Hepatocyte (in vitro differentiated cells): ENCODE measurements at regions not wholly inside any gene's neighbourhood (a gene's known extent, or its start where the extent isn't known, plus 50 kb on each side); places are given as distances from the start of the nearest gene placed in this dataset.

Experiments used
- DNase-seq: peaks from one replicate; pipeline ENCODE4 v3.0.0-alpha.2; 2016; ENCODE audit warnings: low spot score
- H2AFZ ChIP-seq: fragments of 200-600 bp; sonication (generic); 2 replicates; pipeline ENCODE4 v1.6.0; 2016; ENCODE audit warnings: antibody characterized with exemption, mild to moderate bottlenecking
- H3K27ac ChIP-seq: fragments of 200-600 bp; sonication (generic); 2 replicates; pipeline ENCODE4 v1.5.1; 2016; ENCODE audit warnings: mild to moderate bottlenecking
- H3K27me3 ChIP-seq: fragments of 200-600 bp; sonication (generic); 2 replicates; pipeline ENCODE4 v1.6.1; 2016
- H3K36me3 ChIP-seq: fragments of 200-600 bp; sonication (generic); replicated peaks from 2 replicates; pipeline ENCODE4 v1.5.1; 2016; ENCODE audit warnings: low read depth; ENCODE audit not compliant: insufficient read depth
- H3K4me1 ChIP-seq: fragments of 200-600 bp; sonication (generic); 2 replicates; pipeline ENCODE4 v1.5.1; 2016; ENCODE audit warnings: mild to moderate bottlenecking, moderate library complexity; ENCODE audit not compliant: insufficient read depth
- H3K4me2 ChIP-seq: fragments of 200-600 bp; sonication (generic); 2 replicates; pipeline ENCODE4 v1.6.0; 2016
- H3K4me3 ChIP-seq: fragments of 200-600 bp; sonication (generic); 2 replicates; pipeline ENCODE4 v1.5.1; 2016; ENCODE audit warnings: mild to moderate bottlenecking
- H3K79me2 ChIP-seq: fragments of 200-600 bp; sonication (generic); 2 replicates; pipeline ENCODE4 v1.6.0; 2017; ENCODE audit warnings: mild to moderate bottlenecking
- H3K9me2 ChIP-seq: fragments of 200-600 bp; sonication (generic); replicated peaks from 2 replicates; pipeline ENCODE4 v1.6.0; 2017; ENCODE audit warnings: mild to moderate bottlenecking; ENCODE audit not compliant: insufficient read depth
- H3K9me3 ChIP-seq: fragments of 200-600 bp; sonication (generic); 2 replicates; pipeline ENCODE4 v1.5.1; 2016; ENCODE audit warnings: low read depth, mild to moderate bottlenecking
- H4K20me1 ChIP-seq: fragments of 200-600 bp; sonication (generic); 2 replicates; pipeline ENCODE4 v1.6.0; 2016; ENCODE audit warnings: mild to moderate bottlenecking; ENCODE audit not compliant: insufficient read depth, poor library complexity, severe bottlenecking
- EZH2 ChIP-seq: fragments of 200-600 bp; sonication (generic); IDR thresholded peaks from 2 replicates; pipeline ENCODE4 v1.6.1; 2016; ENCODE audit warnings: antibody characterized with exemption, mild to moderate bottlenecking, borderline replicate concordance
- EZH2phosphoT487 ChIP-seq: fragments of 200-600 bp; sonication (generic); IDR thresholded peaks from one replicate; pipeline ENCODE4 v1.6.1; 2018; ENCODE audit warnings: antibody characterized with exemption, mild to moderate bottlenecking, low read depth, moderate library complexity; ENCODE audit not compliant: unreplicated experiment, severe bottlenecking
- WGBS: methylation state at CpG from one replicate; pipeline ENCODE4 v1.1.6; 2016; ENCODE audit warnings: low lambda C conversion rate; ENCODE audit errors: missing lambda C conversion rate; 5-methylcytosine and 5-hydroxymethylcytosine counted together
- TF ChIP-seq, protein P1 (sequence below): fragments of 200-600 bp; sonication (generic); IDR thresholded peaks from 2 replicates; pipeline ENCODE4 v1.5.1; 2016; ENCODE audit warnings: antibody characterized with exemption, mild to moderate bottlenecking; ENCODE audit not compliant: poor library complexity

- Histone ChIP-seq H3K27ac (peak overlapping the region; percentile 89), H3K4me1 (peaks cover 24% of the 10 kb centered on the region), H3K79me2 (no peaks in the 10 kb centered on the region), H3K4me3 (no peak overlapping the region), H3K36me3 (no peaks in the 10 kb centered on the region), H3K9me3 (no peaks in the 10 kb centered on the region), H2AFZ (no peak overlapping the region), H3K4me2 (no peak overlapping the region), H4K20me1 (no peaks in the 10 kb centered on the region), H3K9me2 (no peaks in the 10 kb centered on the region), H3K27me3 (no peaks in the 10 kb centered on the region)
- DNase-seq, result peak; percentile 7
- 100% methylated on average over 1 of the region's 1 CpG for WGBS
- no peak for TF ChIP-seq EZH2
- TF ChIP-seq, protein P1, sequence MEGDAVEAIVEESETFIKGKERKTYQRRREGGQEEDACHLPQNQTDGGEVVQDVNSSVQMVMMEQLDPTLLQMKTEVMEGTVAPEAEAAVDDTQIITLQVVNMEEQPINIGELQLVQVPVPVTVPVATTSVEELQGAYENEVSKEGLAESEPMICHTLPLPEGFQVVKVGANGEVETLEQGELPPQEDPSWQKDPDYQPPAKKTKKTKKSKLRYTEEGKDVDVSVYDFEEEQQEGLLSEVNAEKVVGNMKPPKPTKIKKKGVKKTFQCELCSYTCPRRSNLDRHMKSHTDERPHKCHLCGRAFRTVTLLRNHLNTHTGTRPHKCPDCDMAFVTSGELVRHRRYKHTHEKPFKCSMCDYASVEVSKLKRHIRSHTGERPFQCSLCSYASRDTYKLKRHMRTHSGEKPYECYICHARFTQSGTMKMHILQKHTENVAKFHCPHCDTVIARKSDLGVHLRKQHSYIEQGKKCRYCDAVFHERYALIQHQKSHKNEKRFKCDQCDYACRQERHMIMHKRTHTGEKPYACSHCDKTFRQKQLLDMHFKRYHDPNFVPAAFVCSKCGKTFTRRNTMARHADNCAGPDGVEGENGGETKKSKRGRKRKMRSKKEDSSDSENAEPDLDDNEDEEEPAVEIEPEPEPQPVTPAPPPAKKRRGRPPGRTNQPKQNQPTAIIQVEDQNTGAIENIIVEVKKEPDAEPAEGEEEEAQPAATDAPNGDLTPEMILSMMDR, result peak; percentile 5
- no peak for TF ChIP-seq EZH2phosphoT487
Observed at GRCh38 chr2:188784269-188784762, 189.9 kb upstream of the COL3A1 start.

DNA sequence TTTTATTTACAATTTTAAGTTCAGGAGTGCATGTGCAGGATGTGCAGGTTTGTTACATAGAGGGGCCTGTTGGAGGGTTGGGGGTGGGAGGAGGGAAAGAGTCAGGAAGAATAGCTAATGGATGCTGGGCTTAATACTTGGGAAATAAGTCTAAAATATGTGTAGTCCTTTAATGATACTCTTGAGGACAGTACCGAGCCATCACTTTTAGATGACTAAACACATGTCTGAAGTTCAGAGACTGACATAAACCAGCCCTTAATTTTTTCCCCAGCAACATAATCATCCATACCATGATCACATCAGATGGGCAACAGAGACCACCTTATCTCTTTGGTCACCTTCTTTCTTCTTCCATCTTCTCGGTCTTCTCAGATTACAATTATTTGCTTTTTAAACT is 189.1 kb upstream of the COL3A1 start:
- Histone ChIP-seq H3K27me3 (no peaks in the 10 kb centered on the region), H3K4me2 (no peak overlapping the region), H3K36me3 (no peaks in the 10 kb centered on the region), H3K4me1 (peaks cover 24% of the 10 kb centered on the region), H2AFZ (no peak overlapping the region), H3K79me2 (no peaks in the 10 kb centered on the region), H3K9me2 (no peaks in the 10 kb centered on the region), H4K20me1 (no peaks in the 10 kb centered on the region), H3K27ac (peak overlapping the region; percentile 89), H3K4me3 (no peak overlapping the region), H3K9me3 (no peaks in the 10 kb centered on the region)
- 64% methylated on average over 2 of the region's 2 CpGs for WGBS
- TF ChIP-seq EZH2phosphoT487, result no peak
- TF ChIP-seq, protein P1, result no peak
- no peak for TF ChIP-seq EZH2
- no peak for DNase-seq

GRCh38 chr2:188785490-188785889 is 188.7 kb upstream of the COL3A1 start:
- Histone ChIP-seq H4K20me1 (no peaks in the 10 kb centered on the region), H3K4me1 (peaks cover 24% of the 10 kb centered on the region), H3K27ac (peak overlapping the region; percentile 89), H3K4me3 (no peak overlapping the region), H3K79me2 (no peaks in the 10 kb centered on the region), H3K36me3 (no peaks in the 10 kb centered on the region), H2AFZ (no peak overlapping the region), H3K9me2 (no peaks in the 10 kb centered on the region), H3K27me3 (no peaks in the 10 kb centered on the region), H3K4me2 (peak overlapping the region; percentile 28), H3K9me3 (no peaks in the 10 kb centered on the region)
- TF ChIP-seq EZH2phosphoT487 (no peak), EZH2 (no peak)
- TF ChIP-seq, protein P1, result no peak
- 79% methylated on average over 6 of the region's 6 CpGs for WGBS
- peak; percentile 15 for DNase-seq
